ENCODE measurements at regions not wholly inside any gene's neighbourhood (a gene's known extent, or its start where the extent isn't known, plus 50 kb on each side); places are given as distances from the start of the nearest gene placed in this dataset.

- 96% methylated on average over 2 of the region's 2 CpGs for WGBS (ENCODE audit: insufficient coverage)
- H3K36me3 ChIP-seq (ENCODE audit: control insufficient read depth, insufficient read depth, low read length) = no peaks in the 10 kb centered on the region
- H3K27ac ChIP-seq (ENCODE audit: low read depth, low read length) = no peak overlapping the region
- no peak overlapping the region for H3K4me3 ChIP-seq (ENCODE audit: low read depth, low read length)
- H3K4me1 ChIP-seq (ENCODE audit: control insufficient read depth, insufficient read depth, low read length) = no peaks in the 10 kb centered on the region
- no peaks in the 10 kb centered on the region for H3K9me3 ChIP-seq (ENCODE audit: control insufficient read depth, insufficient read depth, low read length)
- no peak for DNase-seq (ENCODE audit: low read depth in 4 of 6, low spot score in 6 of 6)
- no peaks in the 10 kb centered on the region for H3K27me3 ChIP-seq (ENCODE audit: control insufficient read depth, insufficient read depth, low read length)
Observed at GRCh38 chr1:209377995-209378394, 205.5 kb upstream of the CAMK1G start.

DNA sequence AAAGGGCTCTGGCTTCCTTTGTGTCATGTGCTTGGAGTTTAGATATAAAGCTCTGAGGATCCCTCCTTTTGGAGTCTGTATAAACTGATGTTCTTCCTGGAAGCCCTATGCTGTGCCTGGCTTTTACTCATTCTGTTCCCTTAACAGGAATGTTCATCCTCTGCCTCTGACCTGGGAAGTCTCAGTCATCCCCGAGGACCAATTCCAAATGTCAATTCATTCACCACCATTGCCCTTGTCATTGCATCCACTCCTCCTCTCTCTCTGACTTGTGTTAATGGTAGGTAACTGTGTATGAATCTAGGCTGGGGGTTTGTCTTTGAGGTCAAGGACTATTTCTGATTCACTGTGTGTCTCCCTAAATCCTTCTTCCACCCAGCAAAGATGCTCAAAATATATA lies 204.2 kb upstream of the CAMK1G start:
- no peaks in the 10 kb centered on the region for H3K36me3 ChIP-seq (ENCODE audit: control insufficient read depth, insufficient read depth, low read length)
- DNase-seq (ENCODE audit: low read depth in 4 of 6, low spot score in 6 of 6) = no peak
- H3K27ac ChIP-seq (ENCODE audit: low read depth, low read length) = no peak overlapping the region
- no peak overlapping the region for H3K4me3 ChIP-seq (ENCODE audit: low read depth, low read length)
- no peaks in the 10 kb centered on the region for H3K27me3 ChIP-seq (ENCODE audit: control insufficient read depth, insufficient read depth, low read length)
- no CpG with 5 or more reads among the region's 1 CpG for WGBS (ENCODE audit: insufficient coverage)
- no peaks in the 10 kb centered on the region for H3K4me1 ChIP-seq (ENCODE audit: control insufficient read depth, insufficient read depth, low read length)
- no peaks in the 10 kb centered on the region for H3K9me3 ChIP-seq (ENCODE audit: control insufficient read depth, insufficient read depth, low read length)

DNA sequence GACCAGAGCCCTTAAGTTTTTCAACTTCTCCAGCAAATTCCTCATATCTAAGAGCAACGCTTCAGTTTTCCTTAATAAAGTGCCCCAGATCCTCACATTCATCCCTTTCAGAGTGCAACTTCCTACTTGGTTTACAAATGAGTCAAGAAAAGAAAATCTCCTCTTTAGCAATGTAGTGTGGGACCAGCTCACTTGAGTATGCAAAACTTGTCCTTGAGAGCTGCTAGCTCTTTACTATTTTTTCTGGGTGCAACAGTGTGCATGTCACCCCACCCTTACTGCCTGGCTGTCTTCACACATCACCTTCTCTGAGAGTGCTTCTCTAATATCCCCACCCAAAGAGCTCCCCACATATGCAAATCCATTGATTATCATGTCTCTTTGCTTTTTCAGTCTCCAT lies 203.1 kb upstream of the CAMK1G start:
- Histone ChIP-seq H3K36me3 (ENCODE audit: control insufficient read depth, insufficient read depth, low read length) (no peaks in the 10 kb centered on the region), H3K27me3 (ENCODE audit: control insufficient read depth, insufficient read depth, low read length) (no peaks in the 10 kb centered on the region), H3K27ac (ENCODE audit: low read depth, low read length) (no peak overlapping the region), H3K4me1 (ENCODE audit: control insufficient read depth, insufficient read depth, low read length) (no peaks in the 10 kb centered on the region), H3K4me3 (ENCODE audit: low read depth, low read length) (no peak overlapping the region), H3K9me3 (ENCODE audit: control insufficient read depth, insufficient read depth, low read length) (no peaks in the 10 kb centered on the region)
- WGBS (ENCODE audit: insufficient coverage) = no CpG with 5 or more reads among the region's 1 CpG
- DNase-seq (ENCODE audit: low read depth in 4 of 6, low spot score in 6 of 6) = no peak

DNA sequence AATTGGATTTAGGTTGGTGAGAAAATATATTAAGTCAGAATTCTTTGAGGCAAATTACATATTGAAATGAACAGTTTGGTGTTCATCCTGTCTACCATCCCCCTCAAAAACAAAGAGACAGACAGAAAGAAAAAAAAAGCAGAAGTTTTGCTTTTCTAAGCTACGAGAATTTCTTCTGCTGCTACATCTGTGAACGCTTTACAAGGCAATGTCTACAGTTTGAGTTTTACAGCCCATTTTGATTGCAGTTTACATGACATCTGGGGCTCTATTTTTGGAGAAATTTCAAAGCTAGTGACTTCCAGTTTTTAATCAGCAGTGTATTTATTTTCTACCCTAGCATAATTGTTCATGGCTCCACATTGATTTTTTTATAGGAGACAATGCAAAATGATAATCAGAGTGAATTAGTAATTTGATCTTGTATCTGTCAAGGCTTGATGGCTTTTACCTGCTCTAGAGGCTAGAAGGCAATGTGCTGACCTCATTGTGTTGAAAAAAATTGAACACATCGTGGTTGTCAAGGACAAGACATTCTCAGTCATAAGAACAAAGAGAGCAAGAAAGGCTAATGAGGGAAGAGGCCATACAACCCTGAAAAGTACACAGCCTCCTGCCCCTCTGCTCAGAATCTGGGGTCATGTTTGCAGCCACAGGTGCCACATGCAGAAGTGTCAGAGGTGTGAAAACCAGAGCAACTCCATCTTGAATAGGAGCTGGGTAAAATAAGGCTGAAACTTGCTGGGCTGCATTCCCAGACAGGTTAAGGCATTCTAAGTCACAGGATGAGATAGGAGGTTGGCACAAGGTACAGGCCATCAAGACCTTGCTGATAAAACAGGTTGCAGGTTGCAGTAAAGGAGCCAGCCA lies 201.0 kb upstream of the CAMK1G start:
- Histone ChIP-seq H3K4me1 (ENCODE audit: control insufficient read depth, insufficient read depth, low read length) (no peaks in the 10 kb centered on the region), H3K36me3 (ENCODE audit: control insufficient read depth, insufficient read depth, low read length) (no peaks in the 10 kb centered on the region), H3K27ac (ENCODE audit: low read depth, low read length) (no peak overlapping the region), H3K4me3 (ENCODE audit: low read depth, low read length) (no peak overlapping the region), H3K9me3 (ENCODE audit: control insufficient read depth, insufficient read depth, low read length) (no peaks in the 10 kb centered on the region), H3K27me3 (ENCODE audit: control insufficient read depth, insufficient read depth, low read length) (no peaks in the 10 kb centered on the region)
- peak in 2 of 6 donors; percentile 34 to 39 for DNase-seq (ENCODE audit: low read depth in 4 of 6, low spot score in 6 of 6)
- 55% methylated on average over 2 of the region's 3 CpGs for WGBS (ENCODE audit: insufficient coverage)

GRCh38 chr1:209383422-209383821 lies 200.1 kb upstream of the CAMK1G start:
- no peaks in the 10 kb centered on the region for H3K4me1 ChIP-seq (ENCODE audit: control insufficient read depth, insufficient read depth, low read length)
- H3K4me3 ChIP-seq (ENCODE audit: low read depth, low read length) = no peak overlapping the region
- no peak overlapping the region for H3K27ac ChIP-seq (ENCODE audit: low read depth, low read length)
- WGBS (ENCODE audit: insufficient coverage) = 100% methylated on average over 2 of the region's 4 CpGs
- no peaks in the 10 kb centered on the region for H3K9me3 ChIP-seq (ENCODE audit: control insufficient read depth, insufficient read depth, low read length)
- H3K27me3 ChIP-seq (ENCODE audit: control insufficient read depth, insufficient read depth, low read length) = no peaks in the 10 kb centered on the region
- H3K36me3 ChIP-seq (ENCODE audit: control insufficient read depth, insufficient read depth, low read length) = no peaks in the 10 kb centered on the region
- no peak for DNase-seq (ENCODE audit: low read depth in 4 of 6, low spot score in 6 of 6)

DNA sequence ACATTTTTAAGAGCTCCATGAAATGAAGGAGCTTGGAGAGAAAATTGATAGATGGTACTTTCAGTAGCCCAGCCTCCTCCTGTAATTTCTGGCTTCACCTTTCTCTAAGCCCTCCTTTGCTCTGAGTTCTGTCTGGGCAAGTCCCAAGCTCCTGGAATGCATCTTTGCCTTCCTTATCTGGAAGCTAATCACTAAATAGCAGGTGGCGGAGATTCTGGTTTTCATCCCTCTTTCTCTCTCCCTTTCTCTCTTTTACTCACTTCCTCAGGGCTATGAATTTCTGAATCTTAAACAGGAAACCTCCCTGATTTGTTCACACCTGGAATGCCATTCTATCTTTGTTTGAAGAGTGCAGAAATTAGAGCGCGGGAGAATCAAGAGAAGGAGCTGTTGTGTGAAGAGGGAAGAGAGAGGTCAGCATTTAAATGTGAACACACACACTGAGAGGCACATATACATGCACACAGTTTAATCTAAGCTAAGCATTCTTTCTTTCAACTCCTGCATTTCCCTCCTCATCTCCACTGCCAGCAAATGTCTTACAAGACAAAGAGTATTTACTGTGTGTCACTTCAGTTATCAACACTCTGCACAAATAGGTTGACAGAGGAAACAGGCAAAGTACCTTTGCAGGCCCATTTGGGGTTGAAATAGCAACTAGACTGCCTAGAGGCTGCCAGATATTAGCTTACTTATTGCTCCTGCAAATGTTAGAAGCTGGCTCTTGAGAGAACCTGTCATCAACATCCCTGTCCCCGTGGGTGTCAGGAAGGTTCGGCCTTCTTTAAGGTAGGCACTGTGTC lies 199.4 kb upstream of the CAMK1G start:
- WGBS (ENCODE audit: insufficient coverage) = 87% methylated on average over 2 of the region's 5 CpGs
- Histone ChIP-seq H3K36me3 (ENCODE audit: control insufficient read depth, insufficient read depth, low read length) (no peaks in the 10 kb centered on the region), H3K27me3 (ENCODE audit: control insufficient read depth, insufficient read depth, low read length) (no peaks in the 10 kb centered on the region), H3K27ac (ENCODE audit: low read depth, low read length) (no peak overlapping the region), H3K4me1 (ENCODE audit: control insufficient read depth, insufficient read depth, low read length) (no peaks in the 10 kb centered on the region), H3K4me3 (ENCODE audit: low read depth, low read length) (no peak overlapping the region), H3K9me3 (ENCODE audit: control insufficient read depth, insufficient read depth, low read length) (no peaks in the 10 kb centered on the region)
- DNase-seq (ENCODE audit: low read depth in 4 of 6, low spot score in 6 of 6) = no peak

GRCh38 chr1:209384710-209385550 lies 198.6 kb upstream of the CAMK1G start:
- H3K4me3 ChIP-seq (ENCODE audit: low read depth, low read length) = no peak overlapping the region

DNA sequence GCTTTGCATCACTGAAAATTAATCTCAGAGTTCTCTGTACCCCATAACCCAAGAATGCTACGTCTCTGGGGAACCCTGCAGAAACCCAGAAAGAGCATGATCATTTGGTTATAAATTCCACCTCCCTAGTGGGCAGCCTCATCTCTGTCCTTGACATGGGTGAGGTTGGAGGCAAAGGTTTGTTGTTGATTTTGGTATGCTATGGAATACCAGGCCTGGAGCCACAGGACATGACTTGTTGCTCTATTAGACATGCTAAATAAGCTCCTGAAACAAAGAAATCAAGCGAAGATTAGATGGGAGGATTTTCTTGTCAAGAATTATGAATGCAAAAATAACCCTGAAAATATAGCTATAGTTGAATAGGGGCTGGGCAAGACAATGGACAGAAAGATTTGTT lies 197.4 kb upstream of the CAMK1G start:
- WGBS (ENCODE audit: insufficient coverage) = no CpG with 5 or more reads among the region's 2 CpGs
- no peak for DNase-seq (ENCODE audit: low read depth in 4 of 6, low spot score in 6 of 6)
- Histone ChIP-seq H3K4me3 (ENCODE audit: low read depth, low read length) (no peak overlapping the region), H3K36me3 (ENCODE audit: control insufficient read depth, insufficient read depth, low read length) (no peaks in the 10 kb centered on the region), H3K9me3 (ENCODE audit: control insufficient read depth, insufficient read depth, low read length) (no peaks in the 10 kb centered on the region), H3K27ac (ENCODE audit: low read depth, low read length) (no peak overlapping the region), H3K4me1 (ENCODE audit: control insufficient read depth, insufficient read depth, low read length) (no peaks in the 10 kb centered on the region), H3K27me3 (ENCODE audit: control insufficient read depth, insufficient read depth, low read length) (no peaks in the 10 kb centered on the region)

More at GRCh38 chr1:209384710-209385550, 198.6 kb upstream of the CAMK1G start:
- DNase-seq (ENCODE audit: low read depth in 4 of 6, low spot score in 6 of 6) = no peak
- Histone ChIP-seq H3K27ac (ENCODE audit: low read depth, low read length) (no peak overlapping the region), H3K27me3 (ENCODE audit: control insufficient read depth, insufficient read depth, low read length) (no peaks in the 10 kb centered on the region), H3K36me3 (ENCODE audit: control insufficient read depth, insufficient read depth, low read length) (no peaks in the 10 kb centered on the region), H3K4me1 (ENCODE audit: control insufficient read depth, insufficient read depth, low read length) (no peaks in the 10 kb centered on the region), H3K9me3 (ENCODE audit: control insufficient read depth, insufficient read depth, low read length) (no peaks in the 10 kb centered on the region)
- 100% methylated on average over 1 of the region's 2 CpGs for WGBS (ENCODE audit: insufficient coverage)

DNA sequence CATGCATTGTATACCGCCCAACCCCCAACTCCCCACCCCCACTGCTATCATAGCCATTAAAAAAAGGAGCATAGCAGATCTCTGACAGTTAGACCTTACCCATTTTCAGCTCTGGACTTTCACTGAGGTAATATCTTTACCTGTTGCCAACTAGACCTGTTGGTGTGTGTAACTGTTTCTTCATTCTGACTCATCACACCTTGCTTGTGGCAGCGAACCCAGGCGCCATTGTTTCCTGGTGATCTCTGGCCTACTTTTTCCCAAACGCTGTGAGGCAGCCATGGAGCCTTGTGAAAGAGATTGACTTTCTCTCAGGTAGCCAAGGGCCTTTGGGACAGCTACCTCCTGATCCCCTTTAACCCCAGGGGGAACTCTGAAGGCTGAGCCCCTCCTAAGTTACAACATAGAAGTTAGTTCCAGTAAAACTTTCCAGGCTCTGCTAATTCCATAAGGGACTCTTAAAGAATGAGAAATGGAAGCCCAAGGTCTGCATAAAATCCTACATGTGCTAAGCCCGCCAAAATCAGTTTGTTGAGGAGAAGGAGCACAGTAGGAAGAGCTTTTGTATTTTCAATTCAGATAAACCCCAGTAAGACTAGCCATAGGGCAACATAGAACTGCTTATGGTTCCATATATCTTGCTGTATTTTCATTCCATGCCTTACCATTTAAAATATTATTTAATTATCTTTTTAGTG lies 196.1 kb upstream of the CAMK1G start:
- Histone ChIP-seq H3K4me3 (ENCODE audit: low read depth, low read length) (no peak overlapping the region), H3K27ac (ENCODE audit: low read depth, low read length) (no peak overlapping the region), H3K4me1 (ENCODE audit: control insufficient read depth, insufficient read depth, low read length) (no peaks in the 10 kb centered on the region), H3K27me3 (ENCODE audit: control insufficient read depth, insufficient read depth, low read length) (no peaks in the 10 kb centered on the region), H3K9me3 (ENCODE audit: control insufficient read depth, insufficient read depth, low read length) (no peaks in the 10 kb centered on the region), H3K36me3 (ENCODE audit: control insufficient read depth, insufficient read depth, low read length) (no peaks in the 10 kb centered on the region)
- no peak for DNase-seq (ENCODE audit: low read depth in 4 of 6, low spot score in 6 of 6)
- WGBS (ENCODE audit: insufficient coverage) = 95% methylated on average over 3 of the region's 5 CpGs
